Stimulated activated memory B cell treated with anti-CD40 and anti-IgM and Interleukin-4, amounts not matched to agents 10 μg/mL and 1 μg/mL and 100 μg/mL, for 72 hours (primary cell): ENCODE measurements at regions not wholly inside any gene's neighbourhood (a gene's known extent, or its start where the extent isn't known, plus 50 kb on each side); places are given as distances from the start of the nearest gene placed in this dataset.

Source experiments
- ATAC-seq: fragments of 150-1000 bp; cut with Tn5 transposase; 2 replicates; pipeline ENCODE4 v1.10.0; 2021
- H3K27ac Mint-ChIP-seq: one replicate; pipeline ENCODE4 v1.8.0; 2022; ENCODE audit warnings: mild to moderate bottlenecking, mixed read lengths
- H3K27me3 Mint-ChIP-seq: one replicate; pipeline ENCODE4 v1.8.0; 2022; ENCODE audit warnings: mixed read lengths
- H3K36me3 Mint-ChIP-seq: one replicate; pipeline ENCODE4 v1.8.0; 2022; ENCODE audit warnings: mixed read lengths
- H3K4me1 Mint-ChIP-seq: one replicate; pipeline ENCODE4 v1.8.0; 2022; ENCODE audit warnings: mixed read lengths
- H3K4me3 Mint-ChIP-seq: one replicate; pipeline ENCODE4 v1.8.0; 2022; ENCODE audit warnings: mild to moderate bottlenecking, moderate library complexity, mixed read lengths
- H3K9me3 Mint-ChIP-seq: one replicate; pipeline ENCODE4 v1.8.0; 2022; ENCODE audit warnings: mixed read lengths

DNA sequence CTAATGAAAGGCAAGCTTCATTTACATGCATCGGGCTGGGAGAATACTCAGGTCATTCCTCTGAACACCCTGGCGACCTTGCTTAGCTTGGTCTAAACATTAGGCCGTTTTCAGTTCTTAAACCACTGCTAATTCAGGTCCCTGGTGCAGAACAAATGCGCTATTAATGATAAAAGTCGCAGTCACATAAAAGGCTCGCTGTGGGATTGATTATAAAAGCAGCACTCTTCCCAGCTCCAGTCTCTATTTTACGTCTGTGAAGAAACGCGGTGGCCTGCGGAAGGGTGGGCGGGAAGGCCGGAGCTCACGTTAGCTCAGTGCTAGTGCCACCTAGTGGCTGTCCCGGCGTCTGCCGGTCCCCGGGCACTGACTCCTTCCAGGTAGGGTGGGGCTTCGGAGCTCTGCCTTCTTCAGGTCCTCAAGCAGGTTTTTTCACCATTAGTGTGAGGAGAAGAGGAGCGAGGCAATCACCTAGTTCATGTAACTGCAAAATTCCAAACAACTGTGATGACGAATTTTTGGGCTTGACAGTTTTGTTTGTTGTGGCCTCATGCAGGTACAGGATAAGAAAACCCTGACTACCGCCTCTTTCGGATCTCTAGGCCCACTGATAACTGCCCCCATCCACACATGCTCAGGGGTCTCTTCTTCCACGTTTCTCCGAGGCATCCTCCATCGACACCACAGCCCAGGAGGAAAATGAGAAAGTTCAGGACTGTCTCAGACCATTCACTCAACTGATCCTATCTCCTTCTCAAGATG, 66.5 kb upstream of the CLMP start:
- Mint-ChIP-seq H3K27ac (no peak overlapping the region), H3K4me3 (no peak overlapping the region), H3K27me3 (peaks cover 57% of the 10 kb centered on the region), H3K36me3 (no peaks in the 10 kb centered on the region), H3K9me3 (peaks cover 7% of the 10 kb centered on the region), H3K4me1 (peaks cover 12% of the 10 kb centered on the region)
- no peak for ATAC-seq

DNA sequence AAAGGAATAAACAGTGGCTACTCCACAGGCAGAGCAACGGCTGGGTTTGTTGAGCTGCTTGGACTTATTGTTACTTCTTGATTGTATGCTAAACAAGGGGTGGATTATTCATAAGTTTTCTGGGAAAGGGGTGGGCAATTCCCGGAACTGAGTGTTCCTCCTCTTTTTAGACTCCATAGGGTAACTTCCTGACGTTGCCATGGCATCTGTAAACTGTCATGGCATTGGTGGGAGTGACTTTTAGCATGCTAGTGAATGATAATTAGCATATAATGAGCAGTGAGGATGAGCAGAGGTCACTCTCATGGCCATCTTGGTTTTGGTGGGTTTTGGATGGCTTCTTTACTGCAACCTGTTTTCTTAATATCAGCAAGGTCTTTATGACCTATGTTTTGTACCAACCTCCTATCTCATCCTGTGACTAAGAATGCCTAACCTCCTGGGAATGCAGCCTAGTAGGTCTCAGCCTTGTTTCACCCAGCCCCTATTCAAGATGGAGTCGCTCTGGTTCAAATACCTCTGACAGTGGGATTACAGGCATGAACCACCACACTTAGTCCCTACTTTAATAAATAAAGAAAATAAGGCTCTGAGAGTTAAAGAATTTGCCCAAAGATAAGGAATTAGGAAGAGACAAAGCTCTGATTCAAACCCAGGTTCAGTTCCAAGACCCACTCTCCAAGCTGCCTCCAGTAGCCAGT, 65.6 kb upstream of the CLMP start:
- Mint-ChIP-seq H3K36me3 (no peaks in the 10 kb centered on the region), H3K9me3 (peaks cover 7% of the 10 kb centered on the region), H3K4me1 (peaks cover 12% of the 10 kb centered on the region), H3K27ac (no peak overlapping the region), H3K4me3 (no peak overlapping the region), H3K27me3 (peaks cover 57% of the 10 kb centered on the region)
- no peak for ATAC-seq

DNA sequence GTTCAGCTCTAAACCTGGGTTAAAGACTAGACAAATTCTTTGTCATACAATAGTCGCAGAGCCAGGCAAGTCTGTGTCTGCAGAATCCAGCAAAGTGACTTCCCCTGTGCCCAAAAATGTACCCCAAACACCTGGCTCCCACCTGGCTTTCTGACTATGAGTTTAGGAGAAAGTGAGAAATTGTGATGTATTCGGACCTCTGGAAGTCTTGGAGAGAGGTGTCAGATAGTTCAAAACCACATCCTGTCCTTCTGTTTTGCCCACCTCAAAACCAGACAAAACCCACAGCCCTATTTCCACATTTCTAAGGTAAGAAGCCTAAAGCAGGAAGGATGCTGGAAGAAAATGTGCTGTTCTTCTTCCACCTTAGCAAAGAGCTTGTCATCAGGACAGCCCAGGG, 63.8 kb upstream of the CLMP start:
- ATAC-seq, result no peak
- Mint-ChIP-seq H3K27ac (no peak overlapping the region), H3K4me1 (peaks cover 5% of the 10 kb centered on the region), H3K36me3 (no peaks in the 10 kb centered on the region), H3K9me3 (peaks cover 7% of the 10 kb centered on the region), H3K4me3 (no peak overlapping the region), H3K27me3 (peaks cover 47% of the 10 kb centered on the region)

DNA sequence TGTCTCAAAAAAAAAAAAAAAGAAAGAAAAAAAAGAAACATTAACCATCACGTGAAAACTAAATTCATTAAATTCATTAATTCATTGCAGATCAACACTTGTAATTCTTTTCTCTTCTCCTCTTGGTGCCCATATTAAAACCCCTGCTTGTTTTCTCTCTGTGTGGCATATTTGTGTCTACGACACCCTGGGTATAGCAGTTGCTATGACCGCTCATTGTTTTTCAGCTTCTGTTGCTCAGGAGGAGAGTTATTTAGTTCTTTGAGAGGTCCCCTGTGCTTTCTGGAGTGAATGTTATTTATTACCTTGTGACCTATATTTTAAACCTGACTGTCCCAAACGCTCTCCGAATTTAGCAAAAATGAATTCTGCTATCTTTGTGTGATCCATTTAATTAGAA, 62.3 kb upstream of the CLMP start:
- ATAC-seq, result no peak
- Mint-ChIP-seq H3K27me3 (peaks cover 39% of the 10 kb centered on the region), H3K4me3 (no peak overlapping the region), H3K9me3 (peaks cover under 1% of the 10 kb centered on the region), H3K4me1 (no peaks in the 10 kb centered on the region), H3K27ac (no peak overlapping the region), H3K36me3 (no peaks in the 10 kb centered on the region)

DNA sequence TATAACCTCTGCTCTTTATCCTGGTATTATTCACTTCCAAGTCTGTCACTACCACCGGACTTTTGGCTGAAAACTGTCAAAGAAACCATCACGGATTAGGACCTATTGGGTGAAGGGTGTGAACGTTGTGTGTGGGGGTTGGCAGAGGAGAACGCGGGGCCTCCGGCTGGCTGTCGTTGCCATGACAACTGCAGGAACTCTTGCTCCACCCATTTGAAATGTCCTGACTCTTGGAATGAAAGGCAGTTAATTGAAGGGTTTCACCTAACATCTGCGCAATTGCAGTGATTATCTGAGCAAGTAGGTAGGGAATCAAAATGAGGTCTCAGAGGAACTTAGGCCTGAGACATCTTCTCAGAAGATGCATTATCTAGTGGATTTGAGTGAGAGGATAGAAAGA, 60.9 kb upstream of the CLMP start:
- H3K9me3 Mint-ChIP-seq, result no peaks in the 10 kb centered on the region
- peaks cover 29% of the 10 kb centered on the region for H3K27me3 Mint-ChIP-seq
- no peaks in the 10 kb centered on the region for H3K4me1 Mint-ChIP-seq
- ATAC-seq, result no peak
- no peak overlapping the region for H3K27ac Mint-ChIP-seq
- no peaks in the 10 kb centered on the region for H3K36me3 Mint-ChIP-seq
- no peak overlapping the region for H3K4me3 Mint-ChIP-seq

- H3K27me3 Mint-ChIP-seq, result peaks cover 26% of the 10 kb centered on the region
- H3K4me1 Mint-ChIP-seq, result no peaks in the 10 kb centered on the region
- no peaks in the 10 kb centered on the region for H3K9me3 Mint-ChIP-seq
- no peak overlapping the region for H3K27ac Mint-ChIP-seq
- H3K4me3 Mint-ChIP-seq, result no peak overlapping the region
- no peak for ATAC-seq
- H3K36me3 Mint-ChIP-seq, result no peaks in the 10 kb centered on the region
These were observed 59.3 kb upstream of the CLMP start for GRCh38 chr11:123254357-123254756.

DNA sequence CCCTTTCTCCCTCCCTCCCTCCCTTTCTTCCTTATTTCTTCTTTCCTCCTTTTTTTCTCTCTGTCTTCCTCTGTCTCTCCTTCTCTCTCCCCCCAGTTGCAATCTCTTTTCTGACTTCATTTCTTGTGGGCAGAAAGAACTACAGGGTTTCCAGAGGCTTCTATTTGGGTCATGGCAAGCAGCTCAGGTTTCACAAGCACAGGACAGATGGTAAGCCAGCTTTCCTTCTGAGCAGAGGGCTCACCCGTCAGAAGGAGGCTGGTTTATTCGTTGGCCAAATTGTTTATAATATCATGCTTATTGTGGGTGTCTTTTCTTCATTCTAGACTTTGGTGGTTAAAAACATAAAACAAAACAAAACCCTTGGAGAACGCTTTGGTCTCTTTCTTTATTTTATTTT, 58.9 kb upstream of the CLMP start:
- no peaks in the 10 kb centered on the region for H3K9me3 Mint-ChIP-seq
- ATAC-seq, result no peak
- no peaks in the 10 kb centered on the region for H3K36me3 Mint-ChIP-seq
- H3K4me1 Mint-ChIP-seq, result no peaks in the 10 kb centered on the region
- H3K27me3 Mint-ChIP-seq, result peaks cover 30% of the 10 kb centered on the region
- no peak overlapping the region for H3K27ac Mint-ChIP-seq
- no peak overlapping the region for H3K4me3 Mint-ChIP-seq

DNA sequence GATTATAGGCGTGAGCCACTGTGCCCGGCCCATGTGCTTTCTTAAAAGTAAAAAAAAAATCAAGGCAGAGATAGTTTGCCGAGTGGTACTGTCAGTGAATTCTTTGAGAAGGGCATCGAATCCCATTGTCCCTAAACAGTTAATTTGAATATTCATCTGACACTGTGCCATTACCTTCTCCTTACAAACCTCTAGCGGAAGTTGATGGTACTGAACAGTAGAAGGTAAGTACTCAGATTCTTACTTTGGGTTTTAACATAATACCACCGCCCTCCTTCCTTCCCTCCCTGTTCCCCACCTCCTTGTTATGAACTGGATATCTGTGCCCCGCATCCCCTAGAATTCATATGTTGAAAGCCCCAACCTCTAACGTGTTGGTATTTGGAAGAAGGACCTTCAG, 58.2 kb upstream of the CLMP start:
- Mint-ChIP-seq H3K36me3 (no peaks in the 10 kb centered on the region), H3K4me1 (no peaks in the 10 kb centered on the region), H3K27me3 (peaks cover 37% of the 10 kb centered on the region), H3K27ac (no peak overlapping the region), H3K4me3 (no peak overlapping the region), H3K9me3 (no peaks in the 10 kb centered on the region)
- no peak for ATAC-seq

DNA sequence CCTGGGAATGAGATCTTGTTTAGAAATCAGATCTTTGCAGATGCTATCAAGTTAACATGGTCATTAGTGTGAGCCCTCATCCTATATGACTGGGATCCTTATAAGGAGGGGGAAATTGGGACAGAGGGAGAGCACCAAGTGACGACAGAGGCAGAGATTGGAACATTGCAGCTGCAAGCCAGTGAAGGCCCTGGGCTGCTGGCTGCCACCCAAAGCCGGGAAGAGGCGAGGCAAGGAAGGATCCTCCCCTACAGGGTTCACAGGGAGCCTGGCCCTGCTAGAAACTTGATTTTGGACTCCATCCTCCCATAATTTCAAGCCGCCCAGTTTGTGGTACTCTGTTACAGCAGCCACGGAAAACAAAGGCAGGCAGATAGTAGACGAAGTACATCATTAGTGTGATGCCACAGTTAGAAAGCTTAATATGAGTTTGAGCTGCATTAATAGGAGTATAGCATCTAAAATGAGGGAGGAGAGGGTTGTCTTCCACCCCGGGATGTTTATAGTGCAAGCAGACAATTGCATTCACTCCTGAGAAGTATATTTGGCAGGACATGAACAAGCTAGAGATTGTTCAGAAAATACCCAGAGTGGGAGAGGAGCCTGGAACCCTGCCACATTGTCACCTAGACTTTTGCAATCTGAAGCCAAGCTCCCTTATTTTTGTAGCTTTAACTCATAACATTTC, 56.8 kb upstream of the CLMP start:
- ATAC-seq, result no peak

GRCh38 chr11:123250892-123251656, 56.0 kb upstream of the CLMP start:
- Mint-ChIP-seq H3K4me1 (peaks cover 6% of the 10 kb centered on the region), H3K27me3 (peaks cover 45% of the 10 kb centered on the region), H3K9me3 (no peaks in the 10 kb centered on the region), H3K36me3 (no peaks in the 10 kb centered on the region), H3K4me3 (no peak overlapping the region), H3K27ac (no peak overlapping the region)
- no peak for ATAC-seq

More for the DNA sequence above, 56.8 kb upstream of the CLMP start:
- peaks cover 51% of the 10 kb centered on the region for H3K27me3 Mint-ChIP-seq
- H3K9me3 Mint-ChIP-seq, result no peaks in the 10 kb centered on the region
- no peak overlapping the region for H3K4me3 Mint-ChIP-seq
- H3K4me1 Mint-ChIP-seq, result peaks cover 6% of the 10 kb centered on the region
- no peak overlapping the region for H3K27ac Mint-ChIP-seq
- H3K36me3 Mint-ChIP-seq, result no peaks in the 10 kb centered on the region

GRCh38 chr11:123249354-123249753, 54.3 kb upstream of the CLMP start:
- Mint-ChIP-seq H3K27me3 (peaks cover 35% of the 10 kb centered on the region), H3K9me3 (no peaks in the 10 kb centered on the region), H3K4me3 (no peak overlapping the region), H3K36me3 (no peaks in the 10 kb centered on the region), H3K4me1 (peaks cover 6% of the 10 kb centered on the region), H3K27ac (no peak overlapping the region)
- no peak for ATAC-seq

- Mint-ChIP-seq H3K36me3 (no peaks in the 10 kb centered on the region), H3K9me3 (no peaks in the 10 kb centered on the region), H3K27me3 (peaks cover 35% of the 10 kb centered on the region), H3K4me1 (peaks cover 6% of the 10 kb centered on the region), H3K4me3 (no peak overlapping the region), H3K27ac (no peak overlapping the region)
- ATAC-seq, result no peak
These were observed 52.8 kb upstream of the CLMP start for GRCh38 chr11:123247813-123248379.

DNA sequence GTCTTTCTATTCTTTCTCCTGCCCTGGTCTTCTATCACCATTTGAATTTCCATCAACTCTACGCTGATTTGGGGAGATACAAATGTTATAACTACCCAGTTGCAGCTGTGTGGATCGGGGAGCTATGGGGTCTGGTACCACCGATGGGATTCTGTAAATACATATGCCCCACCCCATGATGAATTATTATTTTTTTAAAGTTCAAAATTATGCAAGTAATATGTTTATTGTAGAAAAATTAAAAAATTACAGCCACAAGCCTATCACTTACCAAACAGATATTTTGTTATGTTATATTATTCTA, 52.4 kb upstream of the CLMP start:
- peaks cover 35% of the 10 kb centered on the region for H3K27me3 Mint-ChIP-seq
- ATAC-seq, result no peak
- H3K4me1 Mint-ChIP-seq, result peaks cover 6% of the 10 kb centered on the region
- no peak overlapping the region for H3K27ac Mint-ChIP-seq
- no peak overlapping the region for H3K4me3 Mint-ChIP-seq
- H3K36me3 Mint-ChIP-seq, result no peaks in the 10 kb centered on the region
- no peaks in the 10 kb centered on the region for H3K9me3 Mint-ChIP-seq

DNA sequence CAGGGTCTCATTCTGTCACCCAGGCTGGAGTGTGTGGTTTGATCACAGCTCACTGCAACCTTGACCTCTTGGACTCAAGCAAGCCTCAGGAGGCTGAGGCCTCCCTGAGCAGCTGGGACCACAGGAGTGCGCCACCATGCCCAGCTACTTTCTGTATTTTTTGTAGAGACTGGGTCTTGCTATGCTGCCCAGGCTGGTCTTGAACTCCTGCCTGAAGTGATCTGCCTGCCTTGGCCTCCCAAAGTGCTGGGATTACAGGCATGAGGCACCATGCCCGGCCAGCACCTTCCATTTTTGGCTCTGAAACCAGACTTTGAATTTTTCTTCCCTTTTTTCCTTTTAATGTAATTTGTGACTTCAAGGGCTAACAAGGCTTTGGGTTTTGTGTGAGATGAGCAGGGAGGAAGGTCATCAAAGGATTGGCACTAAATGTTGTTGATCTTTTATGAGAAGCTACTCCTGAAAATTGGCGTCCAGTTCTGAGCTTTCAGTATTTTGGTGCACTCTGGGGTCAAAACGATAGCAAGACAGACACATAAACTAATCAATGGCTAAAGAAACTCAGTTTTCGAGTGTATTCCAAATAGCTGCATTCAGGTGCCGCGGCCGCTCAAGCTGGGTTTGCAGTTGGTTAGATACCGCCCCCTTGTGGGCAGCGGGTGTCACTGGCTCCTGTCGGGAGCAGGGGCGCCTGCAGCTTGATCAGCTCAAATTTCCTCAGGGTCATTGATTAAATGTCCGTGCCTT, 51.9 kb upstream of the CLMP start:
- Mint-ChIP-seq H3K36me3 (no peaks in the 10 kb centered on the region), H3K4me1 (peaks cover 6% of the 10 kb centered on the region), H3K27ac (no peak overlapping the region), H3K4me3 (no peak overlapping the region), H3K9me3 (no peaks in the 10 kb centered on the region), H3K27me3 (peaks cover 35% of the 10 kb centered on the region)
- ATAC-seq, result peak; percentile 70
